RWPE2 (cell line): ENCODE measurements at regions not wholly inside any gene's neighbourhood (a gene's known extent, or its start where the extent isn't known, plus 50 kb on each side); places are given as distances from the start of the nearest gene placed in this dataset.

Experiments used
- ATAC-seq: fragments of 200-7000 bp; cut with Tn5 transposase; 3 replicates; pipeline ENCODE4 v1.9.1; 2021; ENCODE audit warnings: low read depth
- DNase-seq: peaks from one replicate; pipeline ENCODE4 v3.0.0-alpha.2; 2020; ENCODE audit warnings: low spot score
- H3K27ac ChIP-seq: fragments of 450-650 bp; 2 replicates; pipeline ENCODE4 v1.5.1; 2017; ENCODE audit warnings: mild to moderate bottlenecking; ENCODE audit not compliant: poor library complexity, severe bottlenecking
- H3K27me3 ChIP-seq: fragments of 250-450 bp; sonication (Bioruptor Pico); 2 replicates; pipeline ENCODE4 v1.5.1; 2021; ENCODE audit warnings: mild to moderate bottlenecking, moderate library complexity; ENCODE audit not compliant: insufficient read depth, poor library complexity, severe bottlenecking
- H3K36me3 ChIP-seq: fragments of 250-450 bp; sonication (Bioruptor Pico); 2 replicates; pipeline ENCODE4 v1.5.1; 2020; ENCODE audit warnings: low read depth, mild to moderate bottlenecking, moderate library complexity
- H3K4me1 ChIP-seq: fragments of 250-450 bp; sonication (Bioruptor Pico); 2 replicates; pipeline ENCODE4 v1.5.1; 2021; ENCODE audit warnings: mild to moderate bottlenecking, moderate library complexity; ENCODE audit not compliant: insufficient read depth, poor library complexity, severe bottlenecking
- H3K4me3 ChIP-seq: fragments of 250-450 bp; sonication (Bioruptor Pico); 2 replicates; pipeline ENCODE4 v1.5.1; 2021; ENCODE audit warnings: mild to moderate bottlenecking, moderate library complexity; ENCODE audit not compliant: severe bottlenecking
- H3K9me3 ChIP-seq: fragments of 250-450 bp; sonication (Bioruptor Pico); 2 replicates; pipeline ENCODE4 v1.5.1; 2021; ENCODE audit warnings: mild to moderate bottlenecking, moderate library complexity; ENCODE audit not compliant: severe bottlenecking
- CTCF ChIP-seq: fragments of 450-650 bp; IDR thresholded peaks from one replicate; pipeline ENCODE4 v1.5.1; 2017; ENCODE audit warnings: mild to moderate bottlenecking, moderate library complexity; ENCODE audit not compliant: poor library complexity, severe bottlenecking

DNA sequence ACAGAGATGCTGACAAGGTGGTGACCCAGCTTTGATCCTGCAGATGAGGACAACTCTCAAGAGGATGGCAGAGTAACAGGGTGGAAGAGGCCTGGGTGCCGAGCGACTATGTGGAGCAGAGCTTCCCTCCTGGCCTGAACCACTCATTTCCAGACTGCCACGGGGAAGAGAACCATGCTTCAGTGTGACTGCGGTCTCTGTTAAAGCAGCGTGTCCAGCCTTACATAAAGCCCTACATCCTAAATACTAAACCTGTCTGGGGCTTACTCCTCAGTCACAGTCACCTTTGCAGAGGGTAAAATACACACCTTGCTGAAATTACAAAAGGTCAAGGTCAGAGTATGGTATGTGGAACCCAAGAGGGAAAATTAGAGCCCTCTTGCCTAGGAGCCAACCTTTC lies 312.9 kb downstream of the CDC5L start:
- H3K36me3 ChIP-seq, result no peaks in the 10 kb centered on the region
- no peaks in the 10 kb centered on the region for H3K4me1 ChIP-seq
- TF ChIP-seq CTCF, result no peak
- no peak for ATAC-seq
- no peak overlapping the region for H3K27ac ChIP-seq
- no peak for DNase-seq
- no peaks in the 10 kb centered on the region for H3K27me3 ChIP-seq
- H3K9me3 ChIP-seq, result no peaks in the 10 kb centered on the region
- no peak overlapping the region for H3K4me3 ChIP-seq

DNA sequence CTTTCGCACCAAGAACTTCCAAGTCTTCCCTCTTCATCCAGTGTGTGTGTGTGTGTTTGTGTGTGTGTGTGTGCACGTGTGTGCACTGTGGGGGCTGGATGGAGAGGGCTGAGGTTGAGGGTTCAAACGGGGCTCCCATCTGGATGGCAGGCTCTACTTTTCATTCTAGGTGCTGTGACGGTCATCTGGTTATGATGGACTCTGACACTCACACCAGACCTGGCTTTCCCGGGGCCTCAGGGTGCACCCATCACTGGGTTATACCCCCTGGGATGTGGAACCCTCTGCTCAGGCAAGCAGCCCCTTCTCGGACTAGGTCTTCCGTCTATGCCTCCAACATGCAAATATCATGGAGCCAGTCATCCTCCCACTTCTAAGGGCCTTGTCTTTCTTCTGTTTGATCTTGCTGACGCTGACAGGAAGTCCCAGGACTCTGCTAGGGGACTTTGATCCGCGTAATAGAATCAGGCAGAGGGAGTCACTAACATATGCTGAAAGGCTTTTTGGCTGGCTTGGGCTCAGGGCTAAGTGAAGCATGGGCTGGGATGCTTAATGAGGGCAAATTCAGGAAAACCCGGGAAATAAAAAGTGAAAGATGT lies 313.6 kb downstream of the CDC5L start:
- ATAC-seq (no peak), DNase-seq (no peak)
- no peak for TF ChIP-seq CTCF
- Histone ChIP-seq H3K4me1 (no peaks in the 10 kb centered on the region), H3K4me3 (no peak overlapping the region), H3K27ac (no peak overlapping the region), H3K36me3 (no peaks in the 10 kb centered on the region), H3K27me3 (no peaks in the 10 kb centered on the region), H3K9me3 (no peaks in the 10 kb centered on the region)

GRCh38 chr6:44701637-44702101 lies 314.2 kb downstream of the CDC5L start:
- H3K27ac ChIP-seq, result no peak overlapping the region
- H3K9me3 ChIP-seq, result no peaks in the 10 kb centered on the region
- DNase-seq, result no peak
- H3K36me3 ChIP-seq, result no peaks in the 10 kb centered on the region
- H3K4me3 ChIP-seq, result no peak overlapping the region
- H3K4me1 ChIP-seq, result no peaks in the 10 kb centered on the region
- no peak for ATAC-seq
- no peaks in the 10 kb centered on the region for H3K27me3 ChIP-seq
- TF ChIP-seq CTCF, result no peak

GRCh38 chr6:44702292-44702691 lies 314.8 kb downstream of the CDC5L start:
- no peaks in the 10 kb centered on the region for H3K4me1 ChIP-seq

More at GRCh38 chr6:44702292-44702691, 314.8 kb downstream of the CDC5L start:
- no peak for TF ChIP-seq CTCF
- Histone ChIP-seq H3K4me3 (no peak overlapping the region), H3K9me3 (no peaks in the 10 kb centered on the region), H3K36me3 (no peaks in the 10 kb centered on the region), H3K27me3 (no peaks in the 10 kb centered on the region), H3K27ac (no peak overlapping the region)
- ATAC-seq (no peak), DNase-seq (no peak)
